Coronary artery (tissue), 2 donors: ENCODE measurements at regions not wholly inside any gene's neighbourhood (a gene's known extent, or its start where the extent isn't known, plus 50 kb on each side); places are given as distances from the start of the nearest gene placed in this dataset.

ENCODE experiments used
- DNase-seq: peaks from one replicate; pipeline ENCODE4 v3.0.0-alpha.2; 2017; ENCODE audit warnings: low spot score
- H3K27ac ChIP-seq, 2 donors: fragments of 200-600 bp; sonication (generic); one replicate each; pipeline ENCODE4 v1.5.1; 2016 to 2019
- H3K4me3 ChIP-seq: fragments of 200-600 bp; sonication (generic); 2 replicates; pipeline ENCODE4 v1.5.1; 2016; ENCODE audit warnings: mild to moderate bottlenecking, moderate library complexity
- TF ChIP-seq, protein P1 (sequence below): fragments of 200-600 bp; sonication (generic); IDR thresholded peaks from one replicate; pipeline ENCODE4 v1.5.1; 2019; ENCODE audit warnings: antibody characterized with exemption

DNA sequence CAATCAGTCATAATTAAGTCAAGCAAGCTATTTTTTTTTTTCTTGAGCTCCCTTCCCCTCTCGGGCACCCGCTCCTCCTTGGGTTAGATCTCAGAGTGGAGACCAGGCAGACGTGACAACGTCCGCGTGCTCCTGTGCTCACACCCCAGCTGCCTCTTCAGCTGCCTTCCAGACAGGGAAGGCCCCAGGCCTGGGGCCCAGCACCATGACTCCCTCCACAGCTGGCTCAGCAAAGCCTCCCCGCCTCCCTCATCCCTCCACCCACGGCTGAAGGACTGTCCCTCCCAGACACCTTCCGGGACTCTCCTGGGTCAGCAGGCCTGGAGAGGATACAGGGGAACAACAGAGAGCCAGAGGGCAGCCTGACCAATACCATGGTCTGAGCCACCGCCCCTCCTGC is 87.9 kb upstream of the LINGO1 start:
- Histone ChIP-seq H3K27ac (no peak overlapping the region), H3K4me3 (no peak overlapping the region)
- no peak for DNase-seq
- TF ChIP-seq, protein P1, sequence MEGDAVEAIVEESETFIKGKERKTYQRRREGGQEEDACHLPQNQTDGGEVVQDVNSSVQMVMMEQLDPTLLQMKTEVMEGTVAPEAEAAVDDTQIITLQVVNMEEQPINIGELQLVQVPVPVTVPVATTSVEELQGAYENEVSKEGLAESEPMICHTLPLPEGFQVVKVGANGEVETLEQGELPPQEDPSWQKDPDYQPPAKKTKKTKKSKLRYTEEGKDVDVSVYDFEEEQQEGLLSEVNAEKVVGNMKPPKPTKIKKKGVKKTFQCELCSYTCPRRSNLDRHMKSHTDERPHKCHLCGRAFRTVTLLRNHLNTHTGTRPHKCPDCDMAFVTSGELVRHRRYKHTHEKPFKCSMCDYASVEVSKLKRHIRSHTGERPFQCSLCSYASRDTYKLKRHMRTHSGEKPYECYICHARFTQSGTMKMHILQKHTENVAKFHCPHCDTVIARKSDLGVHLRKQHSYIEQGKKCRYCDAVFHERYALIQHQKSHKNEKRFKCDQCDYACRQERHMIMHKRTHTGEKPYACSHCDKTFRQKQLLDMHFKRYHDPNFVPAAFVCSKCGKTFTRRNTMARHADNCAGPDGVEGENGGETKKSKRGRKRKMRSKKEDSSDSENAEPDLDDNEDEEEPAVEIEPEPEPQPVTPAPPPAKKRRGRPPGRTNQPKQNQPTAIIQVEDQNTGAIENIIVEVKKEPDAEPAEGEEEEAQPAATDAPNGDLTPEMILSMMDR, result no peak

DNA sequence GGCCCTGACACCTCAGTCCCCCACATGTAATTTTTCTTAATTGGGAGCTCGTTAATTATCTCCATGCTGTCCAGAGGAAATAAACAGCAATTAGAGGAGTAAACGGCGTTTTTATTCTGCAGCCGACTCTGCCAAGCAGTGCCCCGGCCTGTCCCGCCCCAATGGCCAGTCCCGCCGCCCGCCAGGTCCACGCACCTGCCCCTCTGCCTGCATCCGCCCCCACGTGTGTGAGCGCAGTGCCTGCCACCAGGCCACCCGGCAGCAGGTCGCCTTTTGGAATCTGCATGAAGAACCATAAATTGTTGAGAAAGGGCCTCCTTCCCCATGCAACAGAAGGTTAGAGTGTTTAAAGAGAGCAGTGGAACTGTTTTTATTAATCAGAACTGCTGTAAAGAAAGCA is 87.5 kb upstream of the LINGO1 start:
- Histone ChIP-seq H3K27ac (no peak overlapping the region), H3K4me3 (no peak overlapping the region)
- no peak for DNase-seq
- TF ChIP-seq, protein P1, result no peak

DNA sequence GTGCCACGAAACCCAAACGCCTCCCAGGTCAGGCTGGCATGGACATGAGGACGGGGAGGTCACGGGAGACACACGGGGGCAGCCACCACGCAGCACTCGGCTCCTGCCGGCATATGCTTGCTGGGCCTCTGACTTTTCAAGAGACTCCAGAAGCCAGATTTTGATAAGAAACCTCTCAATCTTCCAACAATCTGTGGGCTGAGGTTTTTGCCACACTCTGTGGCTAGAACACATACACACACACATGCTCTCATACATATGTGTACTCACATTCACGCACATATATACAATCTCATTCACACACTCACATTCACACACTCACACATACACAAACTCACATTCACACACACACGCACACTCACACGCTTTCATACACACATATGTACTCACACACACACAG is 86.7 kb upstream of the LINGO1 start:
- Histone ChIP-seq H3K27ac (no peak overlapping the region), H3K4me3 (no peak overlapping the region)
- DNase-seq, result no peak
- TF ChIP-seq, protein P1, result no peak

DNA sequence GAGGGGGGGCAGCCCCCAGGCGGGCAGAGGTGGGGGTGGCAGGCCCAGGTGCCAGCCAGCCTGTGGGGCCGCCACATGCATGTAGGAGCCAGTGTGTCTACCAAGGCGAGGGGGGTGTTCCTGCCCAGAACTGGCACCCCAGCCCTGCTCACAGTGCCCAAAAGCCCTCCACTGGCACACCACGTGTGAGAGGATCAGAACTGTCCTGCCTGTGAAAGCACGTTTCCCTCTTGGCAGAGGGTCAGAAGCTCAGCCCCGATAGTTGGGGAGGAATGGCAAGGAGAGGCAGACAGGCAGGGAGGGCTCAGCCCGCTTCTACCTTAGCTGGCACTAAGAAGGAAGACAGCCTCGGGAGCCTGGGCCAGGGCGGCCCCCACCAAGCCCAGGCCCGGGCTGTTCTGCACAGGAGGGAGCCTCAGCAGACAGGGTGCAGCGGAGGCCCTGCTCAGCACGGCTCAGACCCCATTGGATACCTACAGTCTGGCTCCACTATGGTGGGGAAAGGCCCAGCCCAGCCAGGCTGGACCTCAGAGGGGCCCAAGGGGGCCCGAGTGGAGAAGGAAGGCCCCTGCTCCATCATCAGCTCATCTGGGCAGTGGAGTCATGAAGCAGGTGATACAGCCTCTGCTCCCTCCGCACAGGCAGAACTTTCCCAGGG is 84.8 kb upstream of the LINGO1 start:
- H3K27ac ChIP-seq, result no peak overlapping the region
- no peak overlapping the region for H3K4me3 ChIP-seq
- DNase-seq, result no peak
- TF ChIP-seq, protein P1, result no peak

DNA sequence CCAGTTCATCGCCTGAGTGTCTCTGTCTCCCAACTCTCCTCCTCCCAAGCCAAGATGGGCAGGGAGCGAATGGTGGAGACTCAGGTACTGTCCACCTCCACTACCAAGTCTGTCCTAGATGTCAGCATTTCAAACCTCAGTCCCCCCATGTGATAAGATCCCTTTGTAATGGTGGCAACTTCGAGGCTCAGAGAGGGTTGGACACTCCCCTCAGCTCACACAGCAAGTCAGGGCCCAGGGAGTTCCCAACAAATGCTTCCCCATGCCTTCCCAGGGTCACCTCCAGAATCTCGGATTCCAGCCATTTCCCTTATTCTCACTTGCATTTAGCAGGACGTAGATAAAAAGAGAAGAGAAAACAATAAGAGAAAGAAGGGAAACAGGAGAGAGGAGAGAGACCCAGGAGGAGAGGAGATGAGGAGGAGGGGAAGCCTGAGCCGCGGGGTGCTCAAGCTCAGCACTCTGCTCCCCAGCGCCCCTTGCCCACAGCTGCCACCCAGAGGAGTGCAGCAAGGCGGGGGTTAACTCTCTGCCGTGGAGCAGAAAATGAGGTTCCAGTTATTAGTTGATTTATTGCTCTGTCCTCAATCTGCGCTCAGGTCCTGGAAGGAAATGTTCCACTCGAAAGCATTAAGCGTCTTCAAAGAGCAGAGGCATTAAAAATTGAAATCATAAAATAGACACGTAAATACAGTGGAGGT is 84.1 kb upstream of the LINGO1 start:
- H3K27ac ChIP-seq, result no peak overlapping the region
- no peak overlapping the region for H3K4me3 ChIP-seq
- TF ChIP-seq, protein P1, result no peak
- no peak for DNase-seq

DNA sequence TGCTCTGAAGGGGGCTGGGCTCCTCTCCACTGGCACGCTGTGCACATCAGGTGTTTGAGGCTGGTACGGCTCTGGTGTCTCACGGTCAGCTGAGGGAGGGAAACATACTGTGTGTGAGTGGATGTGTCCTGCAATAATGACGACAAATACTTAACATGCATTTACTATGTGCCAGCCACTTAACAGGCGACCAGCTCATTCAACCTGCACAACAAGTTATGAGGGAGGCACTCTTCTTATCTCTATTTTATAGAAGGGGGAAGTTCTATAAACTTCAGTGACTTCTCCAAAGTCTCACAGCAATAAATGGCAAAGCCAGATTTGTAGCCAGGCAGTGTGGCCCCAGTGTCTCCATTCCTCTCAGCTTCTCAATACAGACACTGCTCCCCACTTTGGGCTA is 83.1 kb upstream of the LINGO1 start:
- no peak overlapping the region for H3K27ac ChIP-seq
- DNase-seq, result no peak
- TF ChIP-seq, protein P1, result no peak
- no peak overlapping the region for H3K4me3 ChIP-seq

DNA sequence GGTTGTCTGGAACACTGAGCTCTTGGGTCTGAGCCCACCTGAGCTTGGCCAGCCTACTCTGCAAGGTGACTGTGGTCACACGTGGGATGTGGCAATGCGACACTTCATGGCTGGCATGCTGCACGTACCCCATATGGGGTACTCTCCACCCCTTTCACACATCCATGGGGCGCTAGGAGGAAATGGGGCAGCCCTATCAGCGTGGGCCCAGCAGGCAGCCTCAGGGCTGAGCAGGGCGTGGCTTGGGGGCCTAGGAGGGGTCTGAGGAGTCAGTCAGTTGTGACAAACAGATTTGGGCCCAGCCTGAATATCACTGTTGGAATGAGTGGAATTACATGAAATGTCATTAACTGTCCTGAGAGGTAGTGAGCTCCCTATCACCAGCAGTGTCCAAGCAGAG is 82.3 kb upstream of the LINGO1 start:
- no peak overlapping the region for H3K27ac ChIP-seq
- no peak for DNase-seq
- TF ChIP-seq, protein P1, result no peak
- H3K4me3 ChIP-seq, result no peak overlapping the region
